Right lobe of liver (tissue), 6 donors: ENCODE measurements at regions not wholly inside any gene's neighbourhood (a gene's known extent, or its start where the extent isn't known, plus 50 kb on each side); places are given as distances from the start of the nearest gene placed in this dataset.

Experiments
- ATAC-seq, 4 donors: fragments of 200-7000 bp; cut with Tn5 transposase; one replicate each; pipeline ENCODE4 v1.9.1; 2020; ENCODE audit warnings: mild to moderate bottlenecking in 4 of 4, moderate library complexity in 4 of 4
- DNase-seq, 3 donors: peaks; one replicate each; pipeline ENCODE4 v3.0.0-alpha.2; 2020
- H3K27ac ChIP-seq, 3 donors: fragments of 200-600 bp; one replicate each; pipeline ENCODE4 v1.8.0; 2022
- H3K27me3 ChIP-seq, 2 donors: fragments of 200-600 bp; one replicate each; pipeline ENCODE4 v1.8.0; 2022
- H3K36me3 ChIP-seq, 4 donors: fragments of 200-600 bp; sonication (generic) in 1 of 4; one replicate each; pipeline versions ENCODE4 v1.5.1 to v1.8.0; 2017 to 2022; ENCODE audit warnings: control low read depth in 1 of 4
- H3K4me1 ChIP-seq, 4 donors: fragments of 200-600 bp; sonication (generic) in 1 of 4; one replicate each; pipeline versions ENCODE4 v1.5.1 to v1.8.0; 2017 to 2022; ENCODE audit warnings: control low read depth in 1 of 4
- H3K4me3 ChIP-seq, 3 donors: fragments of 200-600 bp; one replicate each; pipeline ENCODE4 v1.8.0; 2022
- H3K9me3 ChIP-seq, 4 donors: fragments of 200-600 bp; sonication (generic) in 1 of 4; one replicate each; pipeline versions ENCODE4 v1.5.1 to v1.8.0; 2017 to 2022; ENCODE audit warnings: control low read depth in 1 of 4
- CTCF ChIP-seq, 4 donors: fragments of 200-600 bp in 3 of 4; fragments of 450-650 bp in 1 of 4; IDR thresholded peaks; one replicate each; pipeline versions ENCODE4 v1.5.1 to v1.8.0; 2016 to 2022; ENCODE audit warnings: antibody characterized with exemption in 4 of 4, mild to moderate bottlenecking in 2 of 4
- POLR2A ChIP-seq: fragments of 450-650 bp; IDR thresholded peaks from one replicate; pipeline ENCODE4 v1.6.1; 2017; ENCODE audit warnings: antibody characterized with exemption, mild to moderate bottlenecking
- WGBS: methylation state at CpG from one replicate; pipeline ENCODE4 v1.1.6; 2018; ENCODE audit warnings: low coverage, low lambda C conversion rate; ENCODE audit not compliant: insufficient coverage; ENCODE audit errors: missing lambda C conversion rate; 5-methylcytosine and 5-hydroxymethylcytosine counted together
- intact Hi-C, 2 donors: fragments of 100-400 bp; cut with DNase I; formaldehyde crosslinking; loops; one replicate each; pipeline versions ENCODE4 v1.11.2 to v1.14.1; 2022
- donor health status: DM: no; HTN: yes; CAD: no.
- donor health status: DM: no; HTN: no; CAD: no.
- donor health status: DM: no; HTN: no; CAD: no.
- donor health status: DM: no; HTN: yes; CAD: no.
- donor health status: DM: no; HTN: yes; CAD: no.

DNA sequence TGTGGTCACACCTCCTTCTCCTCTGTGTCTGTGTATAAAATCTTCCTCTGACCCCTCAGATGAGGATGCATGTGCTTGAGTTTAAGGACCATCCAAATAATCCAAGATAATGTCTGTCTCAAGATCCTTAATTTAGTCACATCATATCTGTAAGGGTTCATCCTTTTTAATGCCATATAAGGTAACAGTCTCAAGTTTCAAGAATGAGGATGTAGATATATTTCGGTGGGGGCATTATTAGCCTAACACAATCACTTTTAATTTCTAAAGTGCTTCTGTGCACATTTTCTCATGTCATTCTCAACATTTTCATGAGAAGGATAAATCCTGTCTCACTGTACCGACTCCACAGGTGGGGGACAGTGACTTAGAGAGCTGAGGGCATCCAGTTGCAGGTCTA, 235.3 kb downstream of the BUB3 start:
- Histone ChIP-seq H3K27ac (no peak overlapping the region), H3K27me3 (no peaks in the 10 kb centered on the region), H3K36me3 (no peaks in the 10 kb centered on the region), H3K4me3 (no peak overlapping the region), H3K4me1 (no peaks in the 10 kb centered on the region), H3K9me3 (no peaks in the 10 kb centered on the region)
- no peak for TF ChIP-seq POLR2A
- no peak for TF ChIP-seq CTCF (IDR thresholded peaks at IDR 0.05)
- no peak for ATAC-seq
- intact Hi-C loops = loop anchor here (10.0 kb wide), 2 partner anchors 245 to 255 kb away; partner anchors contain the start of genes HMX2 (in 1 of the 2) and HMX3 (in 1 of the 2)
- 67% methylated on average over 2 of the region's 2 CpGs for WGBS
- no peak for DNase-seq

DNA sequence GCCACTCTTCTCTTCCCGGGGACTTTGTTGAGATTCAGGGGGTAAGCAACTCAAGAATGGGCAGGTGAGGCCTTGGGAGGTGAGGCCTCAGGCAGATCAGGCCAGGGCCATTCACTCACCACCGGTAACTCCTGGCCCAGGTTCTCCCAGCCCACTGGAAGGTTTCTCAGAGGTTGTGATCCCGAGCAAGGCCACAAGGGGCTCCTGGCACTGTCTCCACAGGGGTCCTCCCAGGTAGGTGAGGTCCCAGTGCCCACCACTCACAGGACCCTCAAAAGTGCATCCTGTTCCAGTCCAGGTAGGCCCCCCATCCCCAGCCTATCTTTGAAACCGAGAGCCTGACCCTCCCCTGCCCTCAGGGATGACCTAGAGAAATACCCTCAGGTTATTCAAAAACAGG, 236.1 kb downstream of the BUB3 start:
- DNase-seq = no peak
- Histone ChIP-seq H3K36me3 (no peaks in the 10 kb centered on the region), H3K27me3 (no peaks in the 10 kb centered on the region), H3K27ac (no peak overlapping the region), H3K4me1 (no peaks in the 10 kb centered on the region), H3K9me3 (no peaks in the 10 kb centered on the region), H3K4me3 (no peak overlapping the region)
- intact Hi-C loops = no loop called here
- 76% methylated on average over 2 of the region's 4 CpGs for WGBS
- TF ChIP-seq POLR2A (no peak), CTCF (IDR thresholded peaks at IDR 0.05) (no peak)
- no peak for ATAC-seq

GRCh38 chr10:123390874-123391273, 236.7 kb downstream of the BUB3 start:
- H3K36me3 ChIP-seq = no peaks in the 10 kb centered on the region
- no peaks in the 10 kb centered on the region for H3K9me3 ChIP-seq
- H3K4me1 ChIP-seq = no peaks in the 10 kb centered on the region
- H3K27ac ChIP-seq = no peak overlapping the region
- no peak overlapping the region for H3K4me3 ChIP-seq
- no peak for DNase-seq
- no peaks in the 10 kb centered on the region for H3K27me3 ChIP-seq
- TF ChIP-seq CTCF (IDR thresholded peaks at IDR 0.05) (no peak), POLR2A (no peak)
- intact Hi-C loops = no loop called here
- 69% methylated on average over 4 of the region's 9 CpGs for WGBS
- ATAC-seq = no peak

DNA sequence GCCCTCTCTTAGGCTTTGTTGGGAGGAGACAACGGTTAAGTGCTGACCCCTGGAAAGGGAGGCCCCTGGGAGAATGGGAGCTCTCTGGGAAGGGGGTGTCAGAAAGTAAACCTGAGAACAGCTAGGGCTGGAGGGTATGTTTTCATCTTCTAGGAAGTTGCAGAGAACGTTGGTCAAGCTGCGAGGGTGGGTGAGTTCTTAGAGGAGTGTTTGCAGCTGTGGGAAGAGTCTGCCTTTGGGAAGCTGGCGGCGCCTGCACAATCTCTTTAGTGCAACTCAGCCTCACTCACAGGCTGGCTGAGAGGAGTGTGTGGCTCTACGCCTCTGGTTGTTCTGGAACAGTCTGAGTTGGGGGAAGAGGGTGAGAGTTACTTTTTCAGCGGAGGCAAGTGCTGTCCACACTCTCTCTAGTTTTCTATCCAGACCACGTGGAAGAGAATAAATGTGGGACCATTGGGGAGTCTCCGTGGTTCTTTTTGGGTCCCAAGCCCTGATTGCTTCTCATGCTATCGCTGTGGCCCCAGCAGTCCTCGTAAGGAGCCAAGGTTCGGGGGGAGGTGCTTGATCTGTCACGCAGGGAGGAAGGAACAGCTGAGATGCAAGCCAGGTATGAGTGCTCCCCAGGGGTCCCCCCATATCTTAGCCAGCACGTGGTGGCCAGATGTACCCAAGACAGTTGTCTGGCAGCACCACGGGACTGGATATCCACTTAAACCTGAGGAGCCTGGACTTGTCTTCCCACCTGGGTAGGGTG, 237.2 kb downstream of the BUB3 start:
- Histone ChIP-seq H3K27me3 (no peaks in the 10 kb centered on the region), H3K9me3 (no peaks in the 10 kb centered on the region), H3K4me1 (no peaks in the 10 kb centered on the region), H3K4me3 (no peak overlapping the region), H3K36me3 (no peaks in the 10 kb centered on the region), H3K27ac (no peak overlapping the region)
- DNase-seq = no peak
- 80% methylated on average over 13 of the region's 15 CpGs for WGBS
- TF ChIP-seq POLR2A (no peak), CTCF (IDR thresholded peaks at IDR 0.05) (no peak)
- ATAC-seq = no peak
- intact Hi-C loops = no loop called here
